ENCODE measurements at regions not wholly inside any gene's neighbourhood (a gene's known extent, or its start where the extent isn't known, plus 50 kb on each side); places are given as distances from the start of the nearest gene placed in this dataset.

- no peaks in the 10 kb centered on the region for H3K27me3 ChIP-seq (ENCODE audit: control insufficient read depth, insufficient read depth, low read length, poor library complexity, severe bottlenecking)
- no peak overlapping the region for H3K27ac ChIP-seq (ENCODE audit: low read depth, low read length)
- peaks cover 4% of the 10 kb centered on the region for H3K36me3 Mint-ChIP-seq (ENCODE audit: low read depth)
- WGBS, 2 experiments (ENCODE audit: insufficient coverage in 1 of 2, insufficient read length in 1 of 2), result 57 to 100% methylated on average over 1 to 2 of the region's 2 CpGs
- peaks cover 14% of the 10 kb centered on the region for H3K9me3 Mint-ChIP-seq
- H3K27ac Mint-ChIP-seq, result no peak overlapping the region
- no peak overlapping the region for H3K4me3 Mint-ChIP-seq
- H3K36me3 ChIP-seq (ENCODE audit: control insufficient read depth, insufficient read depth, low read length), result no peaks in the 10 kb centered on the region
- no peak for DNase-seq
- no peak for TF ChIP-seq CTCF (conservative IDR thresholded peaks at IDR 0.05)
- peaks cover 16% of the 10 kb centered on the region for H3K9me3 ChIP-seq (ENCODE audit: control insufficient read depth, low read length)
- H3K27me3 Mint-ChIP-seq (ENCODE audit: insufficient read depth), result no peaks in the 10 kb centered on the region
- H3K9ac ChIP-seq (ENCODE audit: extremely low read depth, low read length, poor library complexity, severe bottlenecking), result no peak overlapping the region
- H3K4me1 ChIP-seq (ENCODE audit: control insufficient read depth, insufficient read depth, low read length), result no peaks in the 10 kb centered on the region
- no peaks in the 10 kb centered on the region for H3K4me1 Mint-ChIP-seq
- no peak overlapping the region for H3K4me3 ChIP-seq (ENCODE audit: low read length)
Observed at GRCh38 chr18:41357708-41358107, 597.3 kb upstream of the PIK3C3 start.

DNA sequence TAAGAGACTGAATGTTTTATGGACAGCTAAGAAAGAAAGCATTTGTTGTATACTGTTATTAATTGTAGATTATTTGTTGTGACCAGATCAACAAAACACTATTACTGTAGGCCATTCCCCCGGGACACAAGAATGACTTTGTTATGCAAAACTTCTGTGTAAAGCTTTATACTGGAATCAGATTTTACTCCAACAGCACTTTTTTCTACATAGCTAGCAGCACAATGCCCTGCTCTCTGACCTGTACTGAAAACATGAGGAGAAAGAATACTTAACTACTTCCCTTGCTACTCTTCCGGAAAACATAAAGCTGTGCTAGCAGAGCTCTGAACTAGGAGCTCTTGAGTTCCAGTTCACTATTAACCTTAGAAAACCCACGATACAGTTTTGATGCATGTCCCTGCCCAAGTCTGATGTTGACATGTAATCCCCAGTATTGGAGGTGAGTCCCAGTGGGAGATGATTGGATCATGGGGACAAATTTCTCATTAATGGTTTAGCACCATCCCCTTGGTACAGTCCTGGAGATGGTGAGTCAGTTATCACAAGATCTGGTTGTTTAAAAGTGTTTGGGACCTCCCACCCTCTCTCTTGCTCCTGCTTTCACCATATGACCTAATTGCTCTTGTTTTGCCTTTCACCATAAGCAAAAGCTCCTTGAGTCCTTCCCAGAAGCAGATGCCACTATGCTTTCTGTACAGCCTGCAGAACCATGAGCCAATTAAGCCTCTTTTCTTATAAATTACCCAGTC is 601.1 kb upstream of the PIK3C3 start:
- H3K9ac ChIP-seq (ENCODE audit: extremely low read depth, low read length, poor library complexity, severe bottlenecking), result no peak overlapping the region
- no peaks in the 10 kb centered on the region for H3K27me3 ChIP-seq (ENCODE audit: control insufficient read depth, insufficient read depth, low read length, poor library complexity, severe bottlenecking)
- WGBS, 2 experiments (ENCODE audit: insufficient coverage in 1 of 2, insufficient read length in 1 of 2), result 73 to 92% methylated on average over 2 to 3 of the region's 3 CpGs
- Mint-ChIP-seq H3K27ac (no peak overlapping the region), H3K4me1 (no peaks in the 10 kb centered on the region), H3K4me3 (no peak overlapping the region), H3K9me3 (peaks cover 12% of the 10 kb centered on the region), H3K27me3 (ENCODE audit: insufficient read depth) (no peaks in the 10 kb centered on the region), H3K36me3 (ENCODE audit: low read depth) (peaks cover 4% of the 10 kb centered on the region)
- no peak overlapping the region for H3K27ac ChIP-seq (ENCODE audit: low read depth, low read length)
- no peaks in the 10 kb centered on the region for H3K4me1 ChIP-seq (ENCODE audit: control insufficient read depth, insufficient read depth, low read length)
- H3K9me3 ChIP-seq (ENCODE audit: control insufficient read depth, low read length), result peaks cover 16% of the 10 kb centered on the region
- no peak overlapping the region for H3K4me3 ChIP-seq (ENCODE audit: low read length)
- no peak for TF ChIP-seq CTCF (conservative IDR thresholded peaks at IDR 0.05)
- DNase-seq, result no peak
- H3K36me3 ChIP-seq (ENCODE audit: control insufficient read depth, insufficient read depth, low read length), result no peaks in the 10 kb centered on the region

DNA sequence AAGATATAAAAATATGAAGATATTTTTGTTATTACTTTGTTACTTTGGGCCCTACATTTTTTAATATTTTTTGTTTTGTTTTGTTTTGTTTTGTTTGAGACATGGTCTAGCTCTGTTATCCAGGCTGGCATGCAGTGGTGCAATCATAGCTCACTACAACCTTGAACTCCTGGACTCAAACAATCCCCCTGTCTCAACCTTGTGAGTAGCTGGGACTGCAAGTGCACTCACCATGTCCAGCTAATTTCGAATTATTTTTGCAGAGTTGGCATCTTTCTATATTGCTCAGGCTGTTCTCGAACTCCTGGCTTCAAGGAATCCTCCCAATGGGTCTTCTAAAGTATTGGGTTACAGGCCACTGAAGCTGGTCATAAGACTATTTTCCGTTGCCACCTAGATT is 603.6 kb upstream of the PIK3C3 start:
- no peak for DNase-seq
- Mint-ChIP-seq H3K27me3 (ENCODE audit: insufficient read depth) (no peaks in the 10 kb centered on the region), H3K36me3 (ENCODE audit: low read depth) (no peaks in the 10 kb centered on the region), H3K9me3 (no peaks in the 10 kb centered on the region), H3K4me1 (no peaks in the 10 kb centered on the region), H3K4me3 (no peak overlapping the region), H3K27ac (no peak overlapping the region)
- Histone ChIP-seq H3K27me3 (ENCODE audit: control insufficient read depth, insufficient read depth, low read length, poor library complexity, severe bottlenecking) (no peaks in the 10 kb centered on the region), H3K36me3 (ENCODE audit: control insufficient read depth, insufficient read depth, low read length) (no peaks in the 10 kb centered on the region), H3K27ac (ENCODE audit: low read depth, low read length) (no peak overlapping the region), H3K4me3 (ENCODE audit: low read length) (no peak overlapping the region), H3K9me3 (ENCODE audit: control insufficient read depth, low read length) (no peaks in the 10 kb centered on the region), H3K9ac (ENCODE audit: extremely low read depth, low read length, poor library complexity, severe bottlenecking) (no peak overlapping the region), H3K4me1 (ENCODE audit: control insufficient read depth, insufficient read depth, low read length) (no peaks in the 10 kb centered on the region)
- WGBS, 2 experiments (ENCODE audit: insufficient coverage in 1 of 2, insufficient read length in 1 of 2), result 68 to 86% methylated on average over 2 to 3 of the region's 3 CpGs
- no peak for TF ChIP-seq CTCF (conservative IDR thresholded peaks at IDR 0.05)

Measured in endodermal cell (in vitro differentiated cells).